Omental fat pad (tissue), 3 donors: ENCODE measurements at regions not wholly inside any gene's neighbourhood (a gene's known extent, or its start where the extent isn't known, plus 50 kb on each side); places are given as distances from the start of the nearest gene placed in this dataset.

ENCODE experiments used
- ATAC-seq: fragments of 150-250 bp; one replicate; pipeline ENCODE4 v1.9.1; 2016; ENCODE audit warnings: mild to moderate bottlenecking, moderate library complexity; ENCODE audit not compliant: low FRiP score
- DNase-seq: peaks from one replicate; pipeline ENCODE4 v3.0.0-alpha.2; 2019; ENCODE audit warnings: low spot score
- CTCF ChIP-seq, 3 donors: fragments of 450-650 bp; IDR thresholded peaks; one replicate each; pipeline ENCODE4 v1.5.1; 2016 to 2017; ENCODE audit warnings: antibody characterized with exemption in 3 of 3, mild to moderate bottlenecking in 3 of 3, moderate library complexity in 2 of 3

DNA sequence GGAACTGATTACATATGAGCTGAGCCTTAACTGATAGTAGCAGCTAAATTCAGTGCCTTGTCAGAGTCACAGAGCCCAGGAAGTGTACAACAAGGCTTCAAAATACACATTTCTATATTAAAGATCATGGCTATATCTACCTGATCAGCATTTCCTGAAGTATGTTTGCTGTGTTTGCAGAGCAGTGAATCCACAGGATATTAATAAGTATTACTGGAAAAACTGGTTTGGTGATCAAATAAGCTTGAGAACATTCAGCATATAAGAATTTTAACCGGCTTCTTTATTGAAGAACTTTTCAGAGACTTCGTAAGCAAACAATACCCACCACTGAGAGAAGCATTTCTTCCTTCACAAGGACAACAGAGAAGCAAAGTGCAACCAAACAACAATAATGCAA is 227.0 kb downstream of the ELAVL2 start:
- DNase-seq (no peak), ATAC-seq (no peak)
- no peak for TF ChIP-seq CTCF (IDR thresholded peaks at IDR 0.05)

DNA sequence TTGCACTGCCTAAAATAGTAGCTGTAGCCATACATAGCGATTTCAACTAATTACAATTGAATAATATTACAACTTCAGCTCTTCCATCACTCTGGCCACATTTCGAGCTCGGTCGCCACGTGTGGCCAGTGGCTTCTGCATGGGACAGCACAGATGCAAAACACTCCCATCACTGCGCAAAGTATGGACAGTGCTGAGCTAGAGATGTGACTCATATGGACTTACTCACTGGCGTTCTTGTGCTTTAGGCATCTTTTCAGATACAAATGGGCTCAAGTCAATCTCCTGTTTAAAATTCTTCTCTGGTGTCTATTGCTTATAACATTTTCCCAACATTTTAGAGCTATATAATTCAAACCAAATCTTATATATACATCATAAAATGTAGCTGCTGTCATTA is 222.7 kb downstream of the ELAVL2 start:
- no peak for TF ChIP-seq CTCF (IDR thresholded peaks at IDR 0.05)
- no peak for DNase-seq
- ATAC-seq = no peak

- TF ChIP-seq CTCF (IDR thresholded peaks at IDR 0.05) = no peak
- no peak for ATAC-seq
Observed at GRCh38 chr9:23606107-23606506, 219.9 kb downstream of the ELAVL2 start.

GRCh38 chr9:23608456-23608855 is 217.6 kb downstream of the ELAVL2 start:
- no peak for TF ChIP-seq CTCF (IDR thresholded peaks at IDR 0.05)
- no peak for DNase-seq
- no peak for ATAC-seq

More at GRCh38 chr9:23606107-23606506, 219.9 kb downstream of the ELAVL2 start:
- no peak for DNase-seq

DNA sequence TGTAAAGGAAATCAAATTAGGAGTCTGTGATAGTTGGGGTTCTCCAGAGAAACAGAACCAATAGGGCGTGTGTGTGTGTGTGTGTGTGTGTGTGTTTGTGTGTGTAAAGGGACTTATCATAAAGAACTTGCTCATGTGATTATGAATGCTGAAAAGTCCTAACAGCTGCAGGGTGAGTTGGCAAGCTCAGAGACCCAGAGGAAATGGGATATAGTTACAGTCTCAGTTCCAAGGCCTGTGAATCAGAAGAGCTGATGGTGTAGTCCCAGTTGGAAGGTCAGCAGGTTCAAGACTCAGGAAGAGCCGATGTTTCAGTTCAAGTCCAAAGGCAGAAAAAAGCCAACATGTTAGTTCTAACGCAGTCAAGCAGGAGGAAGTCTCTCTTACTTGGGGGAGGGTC is 214.2 kb downstream of the ELAVL2 start:
- DNase-seq (no peak), ATAC-seq (no peak)
- TF ChIP-seq CTCF (IDR thresholded peaks at IDR 0.05) = no peak

GRCh38 chr9:23615569-23615968 is 210.5 kb downstream of the ELAVL2 start:
- TF ChIP-seq CTCF (IDR thresholded peaks at IDR 0.05) = no peak
- no peak for ATAC-seq
- no peak for DNase-seq

- no peak for TF ChIP-seq CTCF (IDR thresholded peaks at IDR 0.05)
- DNase-seq (no peak), ATAC-seq (no peak)
Observed at GRCh38 chr9:23621188-23621587, 204.9 kb downstream of the ELAVL2 start.
